CD4-positive, alpha-beta memory T cell (primary cell): ENCODE measurements at regions not wholly inside any gene's neighbourhood (a gene's known extent, or its start where the extent isn't known, plus 50 kb on each side); places are given as distances from the start of the nearest gene placed in this dataset.

Experiments used
- CTCF ChIA-PET: fragments of 350-600 bp; sonication (Branson Sonifier 250); formaldehyde crosslinking; loops from one replicate; lab custom pipeline; 2021; ENCODE audit warnings: inconsistent platforms; ENCODE audit not compliant: partially characterized antibody; lab: Charles Lee
- POLR2A ChIA-PET: fragments of 350-600 bp; sonication (Branson Sonifier 250); formaldehyde crosslinking; loops from one replicate; lab custom pipeline; 2021; ENCODE audit not compliant: partially characterized antibody; lab: Charles Lee
- DNase-seq, 5 donors: peaks; one replicate each; pipeline versions ENCODE4 v3.0.0 to v3.0.0-alpha.2; 2020 to 2022; ENCODE audit warnings: mixed read lengths in 1 of 5
- H3K27ac ChIP-seq: one replicate; pipeline ENCODE4 v1.7.0; 2013; ENCODE audit warnings: low read depth, low read length
- H3K27me3 ChIP-seq: 2 replicates; pipeline ENCODE4 v1.7.0; 2013; ENCODE audit warnings: mild to moderate bottlenecking, low read length, moderate library complexity; ENCODE audit not compliant: insufficient read depth
- H3K36me3 ChIP-seq: 2 replicates; pipeline ENCODE4 v1.7.0; 2013; ENCODE audit warnings: mild to moderate bottlenecking, low read length, moderate library complexity; ENCODE audit not compliant: insufficient read depth
- H3K4me1 ChIP-seq: 2 replicates; pipeline ENCODE4 v1.7.0; 2013; ENCODE audit warnings: mild to moderate bottlenecking, low read length, moderate library complexity; ENCODE audit not compliant: insufficient read depth
- H3K4me3 ChIP-seq, 2 donors: one replicate each; pipeline ENCODE4 v1.7.0; 2013; ENCODE audit warnings: low read length in 2 of 2, mild to moderate bottlenecking in 1 of 2
- H3K9me3 ChIP-seq, 2 donors: one replicate each; pipeline ENCODE4 v1.7.0; 2013; ENCODE audit warnings: low read length in 2 of 2, control low read depth in 1 of 2; ENCODE audit not compliant: control insufficient read depth in 1 of 2
- H3K27ac Mint-ChIP-seq, 7 donors: one replicate each; pipeline ENCODE4 v1.8.0; 2020 to 2021; ENCODE audit warnings: mixed read lengths in 7 of 7, mild to moderate bottlenecking in 6 of 7, inconsistent platforms in 3 of 7, moderate library complexity in 3 of 7
- H3K27me3 Mint-ChIP-seq, 2 donors: one replicate each; pipeline ENCODE4 v1.8.0; 2020 to 2021; ENCODE audit warnings: mixed read lengths in 2 of 2
- H3K36me3 Mint-ChIP-seq, 2 donors: one replicate each; pipeline ENCODE4 v1.8.0; 2020 to 2021; ENCODE audit warnings: mixed read lengths in 2 of 2, inconsistent platforms in 1 of 2, mild to moderate bottlenecking in 1 of 2
- H3K4me1 Mint-ChIP-seq, 4 donors: one replicate each; pipeline ENCODE4 v1.8.0; 2020 to 2021; ENCODE audit warnings: mixed read lengths in 4 of 4, mild to moderate bottlenecking in 1 of 4
- H3K4me3 Mint-ChIP-seq, 8 donors: one replicate each; pipeline ENCODE4 v1.8.0; 2020 to 2021; ENCODE audit warnings: mixed read lengths in 8 of 8, mild to moderate bottlenecking in 7 of 8, moderate library complexity in 6 of 8, inconsistent platforms in 3 of 8
- H3K9me3 Mint-ChIP-seq, 8 donors: one replicate each; pipeline ENCODE4 v1.8.0; 2020 to 2021; ENCODE audit warnings: mixed read lengths in 8 of 8, mild to moderate bottlenecking in 5 of 8, inconsistent platforms in 3 of 8, moderate library complexity in 1 of 8
- intact Hi-C: fragments of 100-400 bp; cut with micrococcal nuclease; formaldehyde crosslinking; loops from one replicate; pipeline ENCODE4 v1.15.1; 2023

DNA sequence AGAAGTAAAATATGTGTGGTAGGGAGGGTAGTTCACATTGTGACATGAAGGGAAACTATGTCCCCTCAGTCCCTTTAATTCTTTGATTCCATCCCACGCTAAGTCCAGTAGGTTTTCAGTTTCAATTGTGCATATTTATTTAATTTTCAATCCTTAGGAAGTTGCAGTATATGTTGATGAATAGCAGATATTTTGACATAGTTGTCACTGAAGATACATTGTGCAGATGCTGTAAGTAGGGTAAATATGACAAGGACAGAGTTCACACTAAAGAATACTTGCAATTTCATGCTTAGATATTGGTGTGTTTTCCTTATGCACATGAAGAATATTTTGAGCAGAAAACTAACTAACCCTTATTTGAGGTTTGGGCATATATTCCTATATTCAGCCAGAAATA, 595.4 kb upstream of the MIR17HG start:
- Histone ChIP-seq H3K27me3 (no peaks in the 10 kb centered on the region), H3K4me3 (no peak overlapping the region), H3K9me3 (peaks cover 0 to 4% of the 10 kb centered on the region in 2 donors), H3K4me1 (no peaks in the 10 kb centered on the region), H3K36me3 (no peaks in the 10 kb centered on the region), H3K27ac (no peak overlapping the region)
- H3K27ac Mint-ChIP-seq, result no peak overlapping the region
- no peak for DNase-seq
- POLR2A ChIA-PET, result no interaction called here
- no peaks in the 10 kb centered on the region for H3K4me1 Mint-ChIP-seq
- intact Hi-C loops, result no loop called here
- CTCF ChIA-PET, result no interaction called here
- no peak overlapping the region for H3K4me3 Mint-ChIP-seq
- H3K9me3 Mint-ChIP-seq, result peaks cover 0 to 26% (median 11%) of the 10 kb centered on the region in 8 donors
- no peaks in the 10 kb centered on the region for H3K27me3 Mint-ChIP-seq
- H3K36me3 Mint-ChIP-seq, result no peaks in the 10 kb centered on the region

DNA sequence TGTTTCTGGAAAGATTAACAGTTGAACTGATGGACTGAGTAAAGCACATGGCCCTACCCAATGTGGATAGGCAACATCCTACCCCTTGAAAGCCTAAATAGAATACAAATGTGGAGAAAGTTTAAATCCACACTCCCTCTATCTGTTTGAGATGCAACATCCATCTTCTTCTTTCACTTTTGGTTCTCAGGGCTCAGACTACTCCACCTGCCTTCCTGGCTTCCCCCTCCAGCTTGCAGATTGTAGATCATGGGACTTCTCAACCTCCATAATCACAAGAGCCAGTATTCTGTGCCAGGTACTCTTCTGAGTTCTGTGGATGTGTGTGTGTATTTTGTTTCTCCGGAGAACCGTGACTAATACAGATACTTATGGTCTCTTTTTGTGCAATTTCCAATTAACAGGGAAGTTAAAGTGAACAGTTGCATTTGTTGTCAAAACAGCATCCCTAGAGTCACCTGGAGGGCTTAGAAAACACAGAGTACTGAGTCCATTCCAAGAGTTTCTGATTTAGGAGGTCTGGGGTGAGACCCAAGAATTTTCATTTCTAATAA, 590.3 kb upstream of the MIR17HG start:
- Histone ChIP-seq H3K4me3 (no peak overlapping the region), H3K4me1 (no peaks in the 10 kb centered on the region), H3K27me3 (no peaks in the 10 kb centered on the region), H3K36me3 (no peaks in the 10 kb centered on the region), H3K27ac (no peak overlapping the region), H3K9me3 (no peaks in the 10 kb centered on the region)
- ChIA-PET POLR2A (no interaction called here), CTCF (no interaction called here)
- DNase-seq, result no peak
- Mint-ChIP-seq H3K27me3 (no peaks in the 10 kb centered on the region), H3K9me3 (peaks cover 0 to 14% (median 6%) of the 10 kb centered on the region in 8 donors), H3K4me3 (no peak overlapping the region), H3K27ac (no peak overlapping the region), H3K4me1 (no peaks in the 10 kb centered on the region), H3K36me3 (no peaks in the 10 kb centered on the region)
- intact Hi-C loops, result no loop called here

DNA sequence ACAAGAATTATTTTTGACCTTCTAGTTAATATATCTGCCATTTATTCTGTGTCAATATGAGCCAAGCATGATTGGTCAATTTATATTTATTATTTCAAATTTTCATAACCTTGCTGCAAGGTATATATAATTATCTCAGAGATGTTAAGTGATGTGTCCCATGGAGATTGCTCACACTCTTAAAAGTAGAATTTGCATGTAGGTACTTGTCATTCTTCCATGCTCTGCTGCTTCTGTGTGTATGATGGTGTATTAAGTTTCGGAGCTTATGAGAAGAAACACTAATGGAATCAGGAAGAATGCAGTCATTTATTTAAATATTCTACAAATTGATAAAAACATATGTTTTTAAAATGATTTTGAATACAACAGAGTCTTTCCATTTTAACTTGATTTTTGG, 586.8 kb upstream of the MIR17HG start:
- Histone ChIP-seq H3K9me3 (no peaks in the 10 kb centered on the region), H3K27ac (no peak overlapping the region), H3K27me3 (no peaks in the 10 kb centered on the region), H3K36me3 (no peaks in the 10 kb centered on the region), H3K4me1 (no peaks in the 10 kb centered on the region), H3K4me3 (no peak overlapping the region)
- intact Hi-C loops, result no loop called here
- Mint-ChIP-seq H3K4me3 (no peak overlapping the region), H3K27ac (no peak overlapping the region), H3K4me1 (no peaks in the 10 kb centered on the region), H3K36me3 (no peaks in the 10 kb centered on the region), H3K9me3 (peaks cover 0 to 9% (median 5%) of the 10 kb centered on the region in 8 donors), H3K27me3 (no peaks in the 10 kb centered on the region)
- ChIA-PET CTCF (no interaction called here), POLR2A (no interaction called here)
- no peak for DNase-seq

DNA sequence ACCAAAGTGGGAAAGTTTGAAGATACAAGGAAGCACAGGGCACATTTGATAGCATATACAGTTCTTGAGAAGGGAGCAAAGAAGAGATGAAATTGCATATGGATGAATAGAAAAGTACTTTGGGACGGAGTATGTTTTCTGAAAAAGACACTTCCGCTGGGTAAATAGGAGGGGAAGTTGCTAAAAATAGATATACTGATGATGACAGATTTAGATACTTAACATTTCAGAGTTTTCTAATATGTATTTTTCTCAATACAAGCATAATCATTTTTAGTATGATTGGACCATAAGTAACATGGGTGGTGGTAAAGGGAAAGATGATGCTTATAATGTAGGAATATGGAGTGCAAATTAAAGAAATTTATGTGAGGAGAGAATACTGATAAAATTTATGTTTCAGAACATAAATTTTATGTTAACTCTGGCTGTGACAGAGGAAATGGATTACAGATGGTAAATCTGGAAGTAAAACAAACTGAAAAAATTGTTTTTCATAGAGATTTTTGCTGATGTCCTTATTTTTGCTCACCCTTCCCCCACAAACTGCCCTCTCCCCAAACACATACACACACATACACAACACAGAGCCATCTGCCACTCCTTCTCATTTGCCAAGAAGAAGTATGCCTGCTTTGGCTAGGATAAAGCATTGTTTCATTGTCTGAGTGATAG, 583.9 kb upstream of the MIR17HG start:
- Mint-ChIP-seq H3K27ac (no peak overlapping the region), H3K36me3 (no peaks in the 10 kb centered on the region), H3K27me3 (no peaks in the 10 kb centered on the region), H3K4me3 (no peak overlapping the region), H3K9me3 (peaks cover 0 to 6% (median 3%) of the 10 kb centered on the region in 8 donors), H3K4me1 (no peaks in the 10 kb centered on the region)
- Histone ChIP-seq H3K27me3 (no peaks in the 10 kb centered on the region), H3K4me1 (no peaks in the 10 kb centered on the region), H3K4me3 (no peak overlapping the region), H3K27ac (no peak overlapping the region), H3K9me3 (no peaks in the 10 kb centered on the region), H3K36me3 (no peaks in the 10 kb centered on the region)
- DNase-seq, result no peak
- intact Hi-C loops, result no loop called here
- CTCF ChIA-PET, result no interaction called here
- POLR2A ChIA-PET, result no interaction called here

DNA sequence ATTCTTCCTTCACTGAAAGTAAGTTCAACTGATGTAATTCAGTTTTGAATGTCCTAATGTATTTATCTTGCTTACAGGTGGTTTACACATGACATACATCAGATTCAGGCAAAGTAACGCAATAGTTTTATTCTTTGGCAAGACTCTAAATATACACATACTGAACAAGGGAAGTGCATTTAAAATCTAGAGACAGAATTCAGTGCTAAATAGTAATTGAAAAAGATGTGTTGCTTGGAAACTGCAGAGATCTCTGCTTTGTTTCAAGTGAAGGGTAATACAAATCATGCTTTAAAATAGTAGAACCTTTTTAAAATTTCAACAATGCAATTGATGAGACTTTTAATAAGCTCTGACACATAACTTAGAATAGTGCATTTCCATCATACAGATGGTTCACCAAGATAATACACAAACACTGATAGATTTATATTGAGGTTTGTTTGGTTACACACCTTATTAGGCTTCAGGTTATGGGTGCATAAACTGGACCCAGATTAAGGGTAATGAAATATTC, 581.0 kb upstream of the MIR17HG start:
- Histone ChIP-seq H3K27ac (no peak overlapping the region), H3K27me3 (no peaks in the 10 kb centered on the region), H3K9me3 (no peaks in the 10 kb centered on the region), H3K4me1 (no peaks in the 10 kb centered on the region), H3K4me3 (no peak overlapping the region), H3K36me3 (no peaks in the 10 kb centered on the region)
- Mint-ChIP-seq H3K4me1 (no peaks in the 10 kb centered on the region), H3K36me3 (no peaks in the 10 kb centered on the region), H3K9me3 (peaks cover 0 to 11% (median 4%) of the 10 kb centered on the region in 8 donors), H3K27me3 (no peaks in the 10 kb centered on the region), H3K27ac (no peak overlapping the region), H3K4me3 (no peak overlapping the region)
- intact Hi-C loops, result no loop called here
- CTCF ChIA-PET, result no interaction called here
- no peak for DNase-seq
- POLR2A ChIA-PET, result no interaction called here

DNA sequence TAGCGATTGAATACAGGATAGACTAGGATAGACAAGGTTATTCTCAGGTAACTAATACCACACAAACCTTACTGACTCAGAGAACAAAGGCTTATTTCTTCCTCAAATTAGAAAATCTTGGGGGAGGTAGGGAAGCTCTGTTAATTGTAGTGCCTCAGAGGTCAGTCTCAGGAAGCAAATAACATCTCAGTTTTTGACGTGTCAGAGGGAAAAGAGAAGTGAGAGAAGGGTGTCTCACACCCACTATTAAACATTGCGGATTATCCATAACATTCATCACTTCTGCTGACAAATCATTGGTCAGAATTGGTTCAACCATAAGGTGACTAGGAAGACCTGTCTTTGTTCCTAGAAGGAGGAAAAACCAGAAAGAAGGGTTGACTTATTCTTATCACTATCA, 579.4 kb upstream of the MIR17HG start:
- no peak overlapping the region for H3K4me3 Mint-ChIP-seq
- no peaks in the 10 kb centered on the region for H3K4me1 Mint-ChIP-seq
- no peaks in the 10 kb centered on the region for H3K9me3 ChIP-seq
- H3K4me1 ChIP-seq, result no peaks in the 10 kb centered on the region
- no peak overlapping the region for H3K27ac ChIP-seq
- no peaks in the 10 kb centered on the region for H3K36me3 Mint-ChIP-seq
- intact Hi-C loops, result no loop called here
- no peaks in the 10 kb centered on the region for H3K27me3 Mint-ChIP-seq
- H3K27me3 ChIP-seq, result no peaks in the 10 kb centered on the region
- no peak overlapping the region for H3K4me3 ChIP-seq
- peaks cover 0 to 11% (median 2%) of the 10 kb centered on the region in 8 donors for H3K9me3 Mint-ChIP-seq
- ChIA-PET CTCF (no interaction called here), POLR2A (no interaction called here)
- no peak overlapping the region for H3K27ac Mint-ChIP-seq
- DNase-seq, result no peak
- no peaks in the 10 kb centered on the region for H3K36me3 ChIP-seq

DNA sequence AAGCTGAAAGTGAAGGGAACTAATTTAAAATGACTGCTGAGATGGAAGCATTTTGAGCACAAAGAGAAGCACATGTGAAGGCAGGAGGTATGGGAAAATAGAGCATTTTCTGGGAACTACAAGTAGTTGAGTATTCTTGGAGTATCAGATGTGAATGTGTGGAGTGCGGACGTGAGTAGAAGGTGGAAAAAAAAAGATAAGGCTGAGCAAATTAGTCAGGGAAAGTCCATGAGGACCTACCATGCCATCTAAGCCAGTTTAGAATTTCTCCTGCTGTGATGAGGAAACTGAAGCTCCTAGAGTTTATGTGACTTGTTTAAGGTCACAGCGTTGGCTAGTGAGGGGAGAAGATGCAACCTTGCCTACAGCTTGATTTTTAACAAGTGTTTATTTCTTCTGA, 578.1 kb upstream of the MIR17HG start:
- no peak overlapping the region for H3K4me3 ChIP-seq
- Mint-ChIP-seq H3K27me3 (no peaks in the 10 kb centered on the region), H3K36me3 (no peaks in the 10 kb centered on the region), H3K9me3 (peaks cover 0 to 13% (median 2%) of the 10 kb centered on the region in 8 donors), H3K27ac (no peak overlapping the region), H3K4me3 (no peak overlapping the region), H3K4me1 (no peaks in the 10 kb centered on the region)
- no peaks in the 10 kb centered on the region for H3K9me3 ChIP-seq
- no peaks in the 10 kb centered on the region for H3K27me3 ChIP-seq
- H3K36me3 ChIP-seq, result no peaks in the 10 kb centered on the region
- no peak for DNase-seq
- H3K4me1 ChIP-seq, result no peaks in the 10 kb centered on the region
- intact Hi-C loops, result no loop called here
- POLR2A ChIA-PET, result no interaction called here
- CTCF ChIA-PET, result no interaction called here
- no peak overlapping the region for H3K27ac ChIP-seq
